ENCODE measurements at regions not wholly inside any gene's neighbourhood (a gene's known extent, or its start where the extent isn't known, plus 50 kb on each side); places are given as distances from the start of the nearest gene placed in this dataset.

- no peak for TF ChIP-seq CTCF (IDR thresholded peaks at IDR 0.05)
- TF ChIP-seq POLR2A (IDR thresholded peaks at IDR 0.05): no peak
These were observed 262.5 kb upstream of the TAS2R1 start for GRCh38 chr5:9892696-9893095.

All from right lobe of liver (tissue), 4 donors.